H1 (cell line): ENCODE measurements at regions not wholly inside any gene's neighbourhood (a gene's known extent, or its start where the extent isn't known, plus 50 kb on each side); places are given as distances from the start of the nearest gene placed in this dataset.

ENCODE experiments used
- CTCF ChIA-PET: fragments of 300-600 bp; sonication (Branson Sonifier 250); formaldehyde crosslinking; loops from one replicate; lab custom pipeline; 2021; ENCODE audit not compliant: partially characterized antibody; lab: Charles Lee
- POLR2A ChIA-PET: fragments of 300-600 bp; sonication (Branson Sonifier 250); formaldehyde crosslinking; loops from one replicate; lab custom pipeline; 2021; ENCODE audit warnings: inconsistent platforms; ENCODE audit not compliant: partially characterized antibody; lab: Charles Lee
- DNase-seq, 2 experiments: peaks; one replicate each; pipeline versions ENCODE4 v3.0.0 to v3.0.0-alpha.2; 2010 to 2022; ENCODE audit warnings: low spot score in 2 of 2, low read depth in 1 of 2, mixed read lengths in 1 of 2
- FAIRE-seq: peaks from 2 replicates; lab custom pipeline; 2011; peaks lifted over from hg19 to GRCh38; lab: Jason Lieb, UNC
- H2AFZ ChIP-seq: 2 replicates; pipeline ENCODE4 v1.8.1; 2012; ENCODE audit warnings: low read length, inconsistent platforms
- H2AK5ac ChIP-seq: 2 replicates; pipeline ENCODE4 v1.6.1; 2013; ENCODE audit warnings: low read depth, low read length
- H2BK120ac ChIP-seq: replicated peaks from 2 replicates; pipeline ENCODE3; 2013; ENCODE audit warnings: low read depth, low read length, inconsistent platforms
- H2BK12ac ChIP-seq: 2 replicates; pipeline ENCODE4 v1.6.1; 2013; ENCODE audit warnings: low read depth, low read length
- H2BK15ac ChIP-seq: 2 replicates; pipeline ENCODE4 v1.6.1; 2013; ENCODE audit warnings: low read length
- H2BK20ac ChIP-seq: 2 replicates; pipeline ENCODE4 v1.6.1; 2013; ENCODE audit warnings: low read length
- H2BK5ac ChIP-seq: 2 replicates; pipeline ENCODE4 v1.6.1; 2013; ENCODE audit warnings: low read depth, low read length
- H3K14ac ChIP-seq: 2 replicates; pipeline ENCODE4 v1.6.1; 2013; ENCODE audit warnings: inconsistent platforms; ENCODE audit not compliant: insufficient read length
- H3K18ac ChIP-seq: 2 replicates; pipeline ENCODE4 v1.6.1; 2013; ENCODE audit warnings: low read length; ENCODE audit errors: extremely low read depth
- H3K23ac ChIP-seq: 2 replicates; pipeline ENCODE4 v1.6.1; 2013; ENCODE audit warnings: inconsistent platforms; ENCODE audit not compliant: insufficient read length
- H3K23me2 ChIP-seq: 2 replicates; pipeline ENCODE4 v1.6.1; 2013; ENCODE audit warnings: low read depth, low read length
- H3K27ac ChIP-seq: 2 replicates; pipeline ENCODE4 v1.6.1; 2011; ENCODE audit warnings: low read depth, low read length, inconsistent platforms
- H3K27me3 ChIP-seq, 4 experiments: replicated peaks in 1 of 4; 1 replicate in 1 of 4; 2 replicates in 3 of 4; pipeline versions ENCODE4 v1.6.1 to v1.8.1; 2011 to 2013; ENCODE audit warnings: low read length in 3 of 4, mild to moderate bottlenecking in 3 of 4, inconsistent platforms in 2 of 4, mixed read lengths in 2 of 4, moderate library complexity in 1 of 4; ENCODE audit not compliant: control insufficient read depth in 3 of 4, insufficient read depth in 3 of 4; ENCODE audit errors: extremely low read depth in 1 of 4
- H3K36me3 ChIP-seq, 4 experiments: 2 replicates each; pipeline versions ENCODE4 v1.6.1 to v1.8.1; 2011 to 2013; ENCODE audit warnings: mild to moderate bottlenecking in 4 of 4, low read length in 3 of 4, moderate library complexity in 2 of 4, control low read depth in 1 of 4, inconsistent platforms in 1 of 4; ENCODE audit not compliant: insufficient read depth in 4 of 4, control insufficient read depth in 2 of 4
- H3K4ac ChIP-seq: replicated peaks from 2 replicates; pipeline ENCODE3; 2013; ENCODE audit warnings: low read length, low read depth, mixed read lengths, inconsistent platforms; ENCODE audit not compliant: insufficient read length
- H3K4me1 ChIP-seq, 4 experiments: replicated peaks in 1 of 4; 1 replicate in 1 of 4; 2 replicates in 3 of 4; pipeline versions ENCODE4 v1.6.1 to v1.8.1; 2011 to 2013; ENCODE audit warnings: low read length in 3 of 4, inconsistent platforms in 2 of 4, mixed read lengths in 1 of 4; ENCODE audit not compliant: insufficient read depth in 4 of 4, control insufficient read depth in 3 of 4
- H3K4me2 ChIP-seq, 2 experiments: 2 replicates each; pipeline versions ENCODE4 v1.6.1 to v1.8.1; 2011 to 2013; ENCODE audit warnings: low read depth in 2 of 2, low read length in 2 of 2, control low read depth in 1 of 2, inconsistent platforms in 1 of 2, mild to moderate bottlenecking in 1 of 2; ENCODE audit not compliant: insufficient read depth in 1 of 2
- H3K4me3 ChIP-seq, 4 experiments: fragments of 200-600, 300-600 bp in 1 of 4; sonication (generic), shearing (Covaris generic), sonication (Bioruptor Twin) in 1 of 4; 2 replicates each; pipeline versions ENCODE4 v1.5.1 to v1.8.1; 2011 to 2016; ENCODE audit warnings: low read length in 4 of 4, low read depth in 3 of 4, control low read depth in 2 of 4, inconsistent platforms in 2 of 4, mild to moderate bottlenecking in 2 of 4, mixed read lengths in 1 of 4, moderate library complexity in 1 of 4; ENCODE audit not compliant: insufficient read depth in 2 of 4; ENCODE audit errors: extremely low read depth in 1 of 4
- H3K56ac ChIP-seq: replicated peaks from 2 replicates; pipeline ENCODE3; 2013; ENCODE audit warnings: low read depth, mild to moderate bottlenecking, mixed read lengths, low read length, inconsistent platforms; ENCODE audit not compliant: insufficient read length
- H3K79me1 ChIP-seq: 2 replicates; pipeline ENCODE4 v1.6.1; 2013; ENCODE audit warnings: low read depth, low read length, control low read depth
- H3K79me2 ChIP-seq, 2 experiments: 2 replicates each; pipeline versions ENCODE4 v1.6.1 to v1.8.1; 2012 to 2013; ENCODE audit warnings: low read length in 2 of 2, mild to moderate bottlenecking in 2 of 2, inconsistent platforms in 1 of 2; ENCODE audit not compliant: insufficient read depth in 2 of 2, control insufficient read depth in 1 of 2
- H3K9ac ChIP-seq, 4 experiments: replicated peaks in 1 of 4; 1 replicate in 1 of 4; 2 replicates in 3 of 4; pipeline versions ENCODE4 v1.6.1 to v1.8.1; 2011 to 2013; ENCODE audit warnings: low read depth in 3 of 4, low read length in 3 of 4, control low read depth in 2 of 4, mild to moderate bottlenecking in 2 of 4, moderate library complexity in 2 of 4, inconsistent platforms in 1 of 4; ENCODE audit errors: extremely low read depth in 1 of 4
- H3K9me3 ChIP-seq, 2 experiments: 2 replicates each; pipeline versions ENCODE4 v1.6.1 to v1.8.1; 2012 to 2013; ENCODE audit warnings: mild to moderate bottlenecking in 2 of 2, moderate library complexity in 2 of 2, control low read depth in 1 of 2, inconsistent platforms in 1 of 2, low read depth in 1 of 2, low read length in 1 of 2, mixed read lengths in 1 of 2; ENCODE audit not compliant: insufficient read depth in 2 of 2
- H4K20me1 ChIP-seq, 2 experiments: replicated peaks in 1 of 2; 2 replicates each; pipeline versions ENCODE3 to v1.8.1; 2011 to 2013; ENCODE audit warnings: inconsistent platforms in 2 of 2, low read length in 2 of 2, mild to moderate bottlenecking in 1 of 2; ENCODE audit not compliant: insufficient read depth in 2 of 2, control insufficient read depth in 1 of 2
- H4K5ac ChIP-seq: 2 replicates; pipeline ENCODE4 v1.6.1; 2013; ENCODE audit warnings: low read length, low read depth, mixed read lengths, inconsistent platforms; ENCODE audit not compliant: insufficient read length
- H4K8ac ChIP-seq: 2 replicates; pipeline ENCODE4 v1.8.0; 2013; ENCODE audit warnings: mild to moderate bottlenecking, moderate library complexity, low read length, inconsistent platforms; ENCODE audit not compliant: insufficient read depth; ENCODE audit errors: extremely low read depth
- H4K91ac ChIP-seq: replicated peaks from 2 replicates; pipeline ENCODE3; 2013; ENCODE audit warnings: low read length, mixed read lengths, inconsistent platforms; ENCODE audit not compliant: insufficient read length
- HDAC2 ChIP-seq, 2 experiments: fragments of 300-600 bp in 1 of 2; sonication (generic) in 1 of 2; IDR thresholded peaks; 2 replicates each; pipeline ENCODE4 v1.6.1; 2011 to 2012; ENCODE audit warnings: low read depth in 2 of 2, low read length in 2 of 2, mild to moderate bottlenecking in 2 of 2, moderate library complexity in 2 of 2, borderline replicate concordance in 1 of 2, inconsistent platforms in 1 of 2
- JUN ChIP-seq: IDR thresholded peaks from 2 replicates; pipeline ENCODE4 v1.6.1; 2011; ENCODE audit warnings: low read depth, mild to moderate bottlenecking, improper control_type of control experiment, low read length
- NRF1 ChIP-seq: IDR thresholded peaks from 2 replicates; pipeline ENCODE4 v1.6.1; 2011; ENCODE audit warnings: mild to moderate bottlenecking, low read depth, low read length, improper control_type of control experiment
- WGBS, 2 experiments: shearing (Covaris generic) in 1 of 2; methylation state at CpG; one replicate each; pipeline versions ENCODE4 v1.1.6 to v1.1.7; 2013 to 2015; ENCODE audit warnings: low lambda C conversion rate in 2 of 2, mixed read lengths in 2 of 2, inconsistent platforms in 1 of 2, low coverage in 1 of 2, missing lambda C conversion rate in 1 of 2; ENCODE audit not compliant: insufficient replicate concordance in 2 of 2, insufficient coverage in 1 of 2, insufficient read length in 1 of 2; ENCODE audit errors: extremely low coverage in 1 of 2, missing lambda C conversion rate in 1 of 2; 5-methylcytosine and 5-hydroxymethylcytosine counted together
- TF ChIP-seq, protein P1 (sequence below): IDR thresholded peaks from 2 replicates; pipeline ENCODE4 v1.6.1; 2012; ENCODE audit warnings: low read length, inconsistent platforms
- TF ChIP-seq, protein P2 (sequence below): IDR thresholded peaks from 2 replicates; pipeline ENCODE4 v1.6.1; 2011; ENCODE audit warnings: low read length, improper control_type of control experiment
- TF ChIP-seq, protein P3 (sequence below): IDR thresholded peaks from 2 replicates; pipeline ENCODE4 v1.6.1; 2012; ENCODE audit warnings: inconsistent platforms
- TF ChIP-seq, protein P4 (sequence below): IDR thresholded peaks from 2 replicates; pipeline ENCODE4 v1.6.1; 2011; ENCODE audit warnings: low read depth, mild to moderate bottlenecking, low read length; ENCODE audit not compliant: insufficient read depth

DNA sequence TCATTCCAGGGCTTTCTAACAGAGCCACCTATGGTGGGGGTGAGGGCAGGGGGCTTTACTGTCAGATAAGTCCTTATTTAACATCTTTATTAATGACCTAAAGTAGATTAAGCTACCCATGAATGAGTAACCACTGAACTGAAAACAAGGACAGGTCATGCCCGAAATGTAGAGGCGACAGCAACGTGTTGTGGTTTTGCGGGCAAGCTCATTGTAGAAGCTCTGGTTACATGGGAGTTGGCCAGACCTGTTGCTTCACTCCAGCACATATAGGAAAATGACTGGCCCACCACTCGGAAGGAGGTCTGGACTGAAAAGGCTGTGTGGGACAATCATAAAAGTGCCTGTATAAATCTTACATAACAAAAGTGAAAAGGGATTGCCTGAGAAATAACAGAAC lies 109.6 kb upstream of the NDP start:
- H3K4me2 ChIP-seq = no peak overlapping the region
- ChIA-PET CTCF (no interaction called here), POLR2A (no interaction called here)
- H4K5ac ChIP-seq = no peak overlapping the region
- H3K18ac ChIP-seq = no peak overlapping the region
- no peak overlapping the region for H2BK120ac ChIP-seq
- DNase-seq = no peak
- no peak overlapping the region for H4K8ac ChIP-seq
- no peak overlapping the region for H2BK20ac ChIP-seq
- H3K79me1 ChIP-seq = no peaks in the 10 kb centered on the region
- no peak overlapping the region for H3K27ac ChIP-seq
- no peak overlapping the region for H3K56ac ChIP-seq
- no peak overlapping the region for H4K91ac ChIP-seq
- no peak overlapping the region for H2BK5ac ChIP-seq
- H3K23me2 ChIP-seq = no peaks in the 10 kb centered on the region
- H3K4me1 ChIP-seq = no peaks in the 10 kb centered on the region
- H3K9me3 ChIP-seq = no peaks in the 10 kb centered on the region
- WGBS, 2 experiments = 94% methylated on average over 5 of the region's 5 CpGs; no CpG with 5 or more reads in 1 of the 2 experiments
- no peak overlapping the region for H2AK5ac ChIP-seq
- H2AFZ ChIP-seq = no peak overlapping the region
- no peak overlapping the region for H2BK12ac ChIP-seq
- no peaks in the 10 kb centered on the region for H3K79me2 ChIP-seq
- H2BK15ac ChIP-seq = no peak overlapping the region
- no peak overlapping the region for H3K14ac ChIP-seq
- no peaks in the 10 kb centered on the region for H3K27me3 ChIP-seq
- H3K4ac ChIP-seq = no peak overlapping the region
- H3K4me3 ChIP-seq = no peak overlapping the region
- H4K20me1 ChIP-seq = no peaks in the 10 kb centered on the region
- H3K36me3 ChIP-seq = no peaks in the 10 kb centered on the region
- no peak overlapping the region for H3K9ac ChIP-seq
- FAIRE-seq = no peak
- no peak overlapping the region for H3K23ac ChIP-seq
- TF ChIP-seq JUN (no peak), NRF1 (no peak), HDAC2 (IDR thresholded peaks at IDR 0.05; ENCODE audit: borderline replicate concordance in 1 of 2, low read depth in 2 of 2, low read length in 2 of 2) (no peak)
- TF ChIP-seq, protein P1, sequence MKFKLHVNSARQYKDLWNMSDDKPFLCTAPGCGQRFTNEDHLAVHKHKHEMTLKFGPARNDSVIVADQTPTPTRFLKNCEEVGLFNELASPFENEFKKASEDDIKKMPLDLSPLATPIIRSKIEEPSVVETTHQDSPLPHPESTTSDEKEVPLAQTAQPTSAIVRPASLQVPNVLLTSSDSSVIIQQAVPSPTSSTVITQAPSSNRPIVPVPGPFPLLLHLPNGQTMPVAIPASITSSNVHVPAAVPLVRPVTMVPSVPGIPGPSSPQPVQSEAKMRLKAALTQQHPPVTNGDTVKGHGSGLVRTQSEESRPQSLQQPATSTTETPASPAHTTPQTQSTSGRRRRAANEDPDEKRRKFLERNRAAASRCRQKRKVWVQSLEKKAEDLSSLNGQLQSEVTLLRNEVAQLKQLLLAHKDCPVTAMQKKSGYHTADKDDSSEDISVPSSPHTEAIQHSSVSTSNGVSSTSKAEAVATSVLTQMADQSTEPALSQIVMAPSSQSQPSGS = no peak
- TF ChIP-seq, protein P2, sequence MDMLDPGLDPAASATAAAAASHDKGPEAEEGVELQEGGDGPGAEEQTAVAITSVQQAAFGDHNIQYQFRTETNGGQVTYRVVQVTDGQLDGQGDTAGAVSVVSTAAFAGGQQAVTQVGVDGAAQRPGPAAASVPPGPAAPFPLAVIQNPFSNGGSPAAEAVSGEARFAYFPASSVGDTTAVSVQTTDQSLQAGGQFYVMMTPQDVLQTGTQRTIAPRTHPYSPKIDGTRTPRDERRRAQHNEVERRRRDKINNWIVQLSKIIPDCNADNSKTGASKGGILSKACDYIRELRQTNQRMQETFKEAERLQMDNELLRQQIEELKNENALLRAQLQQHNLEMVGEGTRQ = no peak
- TF ChIP-seq, protein P3, sequence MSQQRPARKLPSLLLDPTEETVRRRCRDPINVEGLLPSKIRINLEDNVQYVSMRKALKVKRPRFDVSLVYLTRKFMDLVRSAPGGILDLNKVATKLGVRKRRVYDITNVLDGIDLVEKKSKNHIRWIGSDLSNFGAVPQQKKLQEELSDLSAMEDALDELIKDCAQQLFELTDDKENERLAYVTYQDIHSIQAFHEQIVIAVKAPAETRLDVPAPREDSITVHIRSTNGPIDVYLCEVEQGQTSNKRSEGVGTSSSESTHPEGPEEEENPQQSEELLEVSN = no peak
- TF ChIP-seq, protein P4, sequence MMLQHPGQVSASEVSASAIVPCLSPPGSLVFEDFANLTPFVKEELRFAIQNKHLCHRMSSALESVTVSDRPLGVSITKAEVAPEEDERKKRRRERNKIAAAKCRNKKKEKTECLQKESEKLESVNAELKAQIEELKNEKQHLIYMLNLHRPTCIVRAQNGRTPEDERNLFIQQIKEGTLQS = no peak
